ENCODE measurements at regions not wholly inside any gene's neighbourhood (a gene's known extent, or its start where the extent isn't known, plus 50 kb on each side); places are given as distances from the start of the nearest gene placed in this dataset.

DNA sequence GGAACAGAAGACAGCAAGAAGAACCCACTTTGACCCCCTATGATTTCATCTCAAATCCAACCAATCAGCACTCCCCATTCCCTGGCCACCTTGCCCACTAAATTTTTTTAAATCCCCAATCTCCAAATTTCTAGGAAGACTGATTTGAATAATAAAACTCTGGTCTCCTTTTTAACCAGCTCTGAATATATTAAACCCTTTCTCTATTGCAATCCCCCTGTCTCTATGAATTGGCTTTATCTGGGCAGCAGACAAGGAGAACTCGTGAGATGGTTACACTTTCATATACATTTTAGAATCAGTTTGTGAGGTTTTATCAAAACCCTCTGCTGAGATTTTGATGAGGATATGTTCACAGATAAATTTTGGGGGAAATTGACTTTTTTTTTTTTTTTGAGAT lies 90.3 kb upstream of the TRIM24 start:
- H3K9me3 Mint-ChIP-seq (ENCODE audit: unreplicated experiment): peaks cover 4% of the 10 kb centered on the region
- H3K36me3 Mint-ChIP-seq (ENCODE audit: unreplicated experiment): no peaks in the 10 kb centered on the region

DNA sequence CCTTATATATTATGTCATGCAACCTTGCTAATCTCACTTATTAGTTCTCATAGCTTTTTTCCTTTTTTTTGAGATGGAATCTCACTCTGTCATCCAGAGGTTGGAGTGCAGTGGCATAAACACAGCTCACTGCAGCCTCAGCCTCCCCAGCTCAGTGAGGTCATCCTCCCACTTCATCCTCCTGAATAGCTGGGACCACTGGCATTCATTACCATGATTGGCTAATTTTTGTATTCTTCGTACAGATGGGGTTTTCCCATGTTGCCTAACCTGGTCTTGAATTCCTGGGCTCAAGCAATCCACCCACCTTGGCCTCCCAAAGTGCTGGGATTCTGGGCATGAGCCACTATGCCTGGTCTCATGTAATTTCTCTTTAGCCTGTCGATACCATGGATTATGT lies 89.1 kb upstream of the TRIM24 start:
- no peak for TF ChIP-seq CTCF (IDR thresholded peaks at IDR 0.05; ENCODE audit: partially characterized antibody, unreplicated experiment)
- Mint-ChIP-seq H3K9me3 (ENCODE audit: unreplicated experiment) (peaks cover 4% of the 10 kb centered on the region), H3K4me3 (ENCODE audit: unreplicated experiment) (no peak overlapping the region), H3K36me3 (ENCODE audit: unreplicated experiment) (no peaks in the 10 kb centered on the region), H3K27ac (ENCODE audit: unreplicated experiment) (no peak overlapping the region), H3K4me1 (ENCODE audit: low read depth, unreplicated experiment) (no peaks in the 10 kb centered on the region), H3K27me3 (ENCODE audit: unreplicated experiment) (no peaks in the 10 kb centered on the region)
- no peak for DNase-seq

More for the DNA sequence above, 90.3 kb upstream of the TRIM24 start:
- TF ChIP-seq CTCF (IDR thresholded peaks at IDR 0.05; ENCODE audit: partially characterized antibody, unreplicated experiment): no peak
- no peak overlapping the region for H3K27ac Mint-ChIP-seq (ENCODE audit: unreplicated experiment)
- H3K4me1 Mint-ChIP-seq (ENCODE audit: low read depth, unreplicated experiment): no peaks in the 10 kb centered on the region
- H3K4me3 Mint-ChIP-seq (ENCODE audit: unreplicated experiment): no peak overlapping the region
- no peak for DNase-seq
- no peaks in the 10 kb centered on the region for H3K27me3 Mint-ChIP-seq (ENCODE audit: unreplicated experiment)

- H3K9me3 Mint-ChIP-seq (ENCODE audit: unreplicated experiment): peaks cover 8% of the 10 kb centered on the region
- H3K4me1 Mint-ChIP-seq (ENCODE audit: low read depth, unreplicated experiment): no peaks in the 10 kb centered on the region
- peaks cover 4% of the 10 kb centered on the region for H3K36me3 Mint-ChIP-seq (ENCODE audit: unreplicated experiment)
- H3K27me3 Mint-ChIP-seq (ENCODE audit: unreplicated experiment): peaks cover 2% of the 10 kb centered on the region
- no peak overlapping the region for H3K4me3 Mint-ChIP-seq (ENCODE audit: unreplicated experiment)
- H3K27ac Mint-ChIP-seq (ENCODE audit: unreplicated experiment): no peak overlapping the region
- no peak for TF ChIP-seq CTCF (IDR thresholded peaks at IDR 0.05; ENCODE audit: partially characterized antibody, unreplicated experiment)
- DNase-seq: no peak
Observed at GRCh38 chr7:138374119-138374693, 85.9 kb upstream of the TRIM24 start.

- Mint-ChIP-seq H3K27me3 (ENCODE audit: unreplicated experiment) (peaks cover 2% of the 10 kb centered on the region), H3K36me3 (ENCODE audit: unreplicated experiment) (peaks cover 5% of the 10 kb centered on the region), H3K4me1 (ENCODE audit: low read depth, unreplicated experiment) (no peaks in the 10 kb centered on the region), H3K9me3 (ENCODE audit: unreplicated experiment) (peaks cover 4% of the 10 kb centered on the region), H3K4me3 (ENCODE audit: unreplicated experiment) (no peak overlapping the region), H3K27ac (ENCODE audit: unreplicated experiment) (no peak overlapping the region)
- TF ChIP-seq CTCF (IDR thresholded peaks at IDR 0.05; ENCODE audit: partially characterized antibody, unreplicated experiment): no peak
- no peak for DNase-seq
Observed at GRCh38 chr7:138377306-138377705, 82.8 kb upstream of the TRIM24 start.

GRCh38 chr7:138378741-138379559 lies 81.1 kb upstream of the TRIM24 start:
- Mint-ChIP-seq H3K9me3 (ENCODE audit: unreplicated experiment) (peaks cover 4% of the 10 kb centered on the region), H3K4me3 (ENCODE audit: unreplicated experiment) (no peak overlapping the region), H3K4me1 (ENCODE audit: low read depth, unreplicated experiment) (no peaks in the 10 kb centered on the region), H3K36me3 (ENCODE audit: unreplicated experiment) (peaks cover 5% of the 10 kb centered on the region), H3K27me3 (ENCODE audit: unreplicated experiment) (peaks cover 2% of the 10 kb centered on the region), H3K27ac (ENCODE audit: unreplicated experiment) (no peak overlapping the region)
- no peak for TF ChIP-seq CTCF (IDR thresholded peaks at IDR 0.05; ENCODE audit: partially characterized antibody, unreplicated experiment)
- DNase-seq: no peak
